ENCODE measurements at regions not wholly inside any gene's neighbourhood (a gene's known extent, or its start where the extent isn't known, plus 50 kb on each side); places are given as distances from the start of the nearest gene placed in this dataset.

DNA sequence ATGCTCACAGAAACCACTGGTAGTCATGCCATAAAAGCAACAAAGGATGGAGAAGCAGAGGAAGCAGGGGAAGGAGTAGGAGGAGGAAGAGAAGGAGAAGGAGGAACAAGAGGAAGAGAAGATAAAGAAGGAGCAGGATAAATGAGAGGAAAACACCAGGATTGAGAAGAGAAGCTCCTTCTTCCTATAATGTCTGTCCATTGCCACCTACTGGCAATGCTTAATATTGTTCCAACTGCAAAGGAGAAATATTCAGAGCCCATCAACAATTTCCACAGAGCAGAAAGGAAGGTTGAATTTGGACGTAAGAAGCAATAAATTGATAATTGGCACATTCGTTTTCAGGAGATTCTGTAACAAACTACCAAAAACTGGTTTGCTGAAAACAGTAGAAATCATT, 898.4 kb downstream of the SLC16A7 start:
- Histone ChIP-seq H3K4me1 (ENCODE audit: control insufficient read depth, insufficient read depth, low read length) (no peaks in the 10 kb centered on the region), H3K27ac (ENCODE audit: extremely low read depth, low read depth, low read length) (no peak overlapping the region), H3K9me3 (ENCODE audit: control insufficient read depth, insufficient read depth, low read depth, low read length) (no peaks in the 10 kb centered on the region), H3K36me3 (ENCODE audit: control insufficient read depth in 2 of 2, insufficient read depth in 1 of 2, low read length in 2 of 2) (no peaks in the 10 kb centered on the region), H3K4me3 (ENCODE audit: low read depth, low read length) (no peak overlapping the region)
- TF ChIP-seq IKZF3 (tag by site-specific recombination; IDR thresholded peaks at IDR 0.05), result no peak
- TF ChIP-seq, protein P1, sequence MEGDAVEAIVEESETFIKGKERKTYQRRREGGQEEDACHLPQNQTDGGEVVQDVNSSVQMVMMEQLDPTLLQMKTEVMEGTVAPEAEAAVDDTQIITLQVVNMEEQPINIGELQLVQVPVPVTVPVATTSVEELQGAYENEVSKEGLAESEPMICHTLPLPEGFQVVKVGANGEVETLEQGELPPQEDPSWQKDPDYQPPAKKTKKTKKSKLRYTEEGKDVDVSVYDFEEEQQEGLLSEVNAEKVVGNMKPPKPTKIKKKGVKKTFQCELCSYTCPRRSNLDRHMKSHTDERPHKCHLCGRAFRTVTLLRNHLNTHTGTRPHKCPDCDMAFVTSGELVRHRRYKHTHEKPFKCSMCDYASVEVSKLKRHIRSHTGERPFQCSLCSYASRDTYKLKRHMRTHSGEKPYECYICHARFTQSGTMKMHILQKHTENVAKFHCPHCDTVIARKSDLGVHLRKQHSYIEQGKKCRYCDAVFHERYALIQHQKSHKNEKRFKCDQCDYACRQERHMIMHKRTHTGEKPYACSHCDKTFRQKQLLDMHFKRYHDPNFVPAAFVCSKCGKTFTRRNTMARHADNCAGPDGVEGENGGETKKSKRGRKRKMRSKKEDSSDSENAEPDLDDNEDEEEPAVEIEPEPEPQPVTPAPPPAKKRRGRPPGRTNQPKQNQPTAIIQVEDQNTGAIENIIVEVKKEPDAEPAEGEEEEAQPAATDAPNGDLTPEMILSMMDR (tag by site-specific recombination; IDR thresholded peaks at IDR 0.05), result peak; percentile 17; the same call in 1 of the 2 replicates
- TF ChIP-seq ZNF654 (tag by site-specific recombination; IDR thresholded peaks at IDR 0.05; ENCODE audit: low read depth), result peak; percentile 40; the same call in 1 of the 2 replicates
- TF ChIP-seq ZNF473 (tag by site-specific recombination; IDR thresholded peaks at IDR 0.05), result no peak
- ChIA-PET CTCF (interaction anchor here (0.7 kb wide), 1 partner anchor 803 kb away, joined by 4 read pairs; no protein-coding TSS in a partner anchor), POLR2A (no interaction called here)

DNA sequence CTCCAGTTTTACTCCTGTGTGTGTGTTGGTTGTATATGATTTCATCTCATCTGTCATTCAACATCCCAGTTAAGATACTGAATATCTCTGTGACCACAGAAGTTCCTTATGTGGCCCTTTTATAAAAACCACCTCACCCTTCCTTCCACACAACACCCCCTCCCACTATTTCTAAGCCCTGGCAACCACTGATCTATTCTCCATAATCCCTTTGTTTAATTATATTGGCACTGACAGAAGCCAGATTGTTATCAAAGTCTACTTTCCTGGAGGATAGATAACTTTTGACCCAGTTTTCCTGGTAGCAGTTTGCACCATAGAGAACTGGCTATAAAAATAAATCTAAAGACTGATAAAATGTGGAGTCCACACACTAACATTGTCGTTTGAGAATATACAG, 902.8 kb downstream of the SLC16A7 start:
- no peak overlapping the region for H3K27ac ChIP-seq (ENCODE audit: extremely low read depth, low read depth, low read length)
- H3K4me1 ChIP-seq (ENCODE audit: control insufficient read depth, insufficient read depth, low read length), result no peaks in the 10 kb centered on the region
- TF ChIP-seq ZNF600 (tag by site-specific recombination; IDR thresholded peaks at IDR 0.05), result no peak
- no peak for TF ChIP-seq ZNF324 (tag by site-specific recombination; IDR thresholded peaks at IDR 0.05)
- no peak for TF ChIP-seq PRDM1 (tag by site-specific recombination; IDR thresholded peaks at IDR 0.05)
- no peak for TF ChIP-seq ZNF248 (tag by site-specific recombination; IDR thresholded peaks at IDR 0.05)
- no peak for TF ChIP-seq ZNF776 (tag by site-specific recombination; IDR thresholded peaks at IDR 0.05; ENCODE audit: borderline replicate concordance)
- no peak for TF ChIP-seq ZNF311 (tag by site-specific recombination; IDR thresholded peaks at IDR 0.05; ENCODE audit: borderline replicate concordance)
- TF ChIP-seq, protein P2, sequence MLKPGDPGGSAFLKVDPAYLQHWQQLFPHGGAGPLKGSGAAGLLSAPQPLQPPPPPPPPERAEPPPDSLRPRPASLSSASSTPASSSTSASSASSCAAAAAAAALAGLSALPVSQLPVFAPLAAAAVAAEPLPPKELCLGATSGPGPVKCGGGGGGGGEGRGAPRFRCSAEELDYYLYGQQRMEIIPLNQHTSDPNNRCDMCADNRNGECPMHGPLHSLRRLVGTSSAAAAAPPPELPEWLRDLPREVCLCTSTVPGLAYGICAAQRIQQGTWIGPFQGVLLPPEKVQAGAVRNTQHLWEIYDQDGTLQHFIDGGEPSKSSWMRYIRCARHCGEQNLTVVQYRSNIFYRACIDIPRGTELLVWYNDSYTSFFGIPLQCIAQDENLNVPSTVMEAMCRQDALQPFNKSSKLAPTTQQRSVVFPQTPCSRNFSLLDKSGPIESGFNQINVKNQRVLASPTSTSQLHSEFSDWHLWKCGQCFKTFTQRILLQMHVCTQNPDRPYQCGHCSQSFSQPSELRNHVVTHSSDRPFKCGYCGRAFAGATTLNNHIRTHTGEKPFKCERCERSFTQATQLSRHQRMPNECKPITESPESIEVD (tag by site-specific recombination; IDR thresholded peaks at IDR 0.05), result no peak
- TF ChIP-seq, protein P3, sequence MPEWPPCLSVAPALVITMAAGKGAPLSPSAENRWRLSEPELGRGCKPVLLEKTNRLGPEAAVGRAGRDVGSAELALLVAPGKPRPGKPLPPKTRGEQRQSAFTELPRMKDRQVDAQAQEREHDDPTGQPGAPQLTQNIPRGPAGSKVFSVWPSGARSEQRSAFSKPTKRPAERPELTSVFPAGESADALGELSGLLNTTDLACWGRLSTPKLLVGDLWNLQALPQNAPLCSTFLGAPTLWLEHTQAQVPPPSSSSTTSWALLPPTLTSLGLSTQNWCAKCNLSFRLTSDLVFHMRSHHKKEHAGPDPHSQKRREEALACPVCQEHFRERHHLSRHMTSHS (tag by site-specific recombination; IDR thresholded peaks at IDR 0.05), result no peak
- TF ChIP-seq, protein P4, sequence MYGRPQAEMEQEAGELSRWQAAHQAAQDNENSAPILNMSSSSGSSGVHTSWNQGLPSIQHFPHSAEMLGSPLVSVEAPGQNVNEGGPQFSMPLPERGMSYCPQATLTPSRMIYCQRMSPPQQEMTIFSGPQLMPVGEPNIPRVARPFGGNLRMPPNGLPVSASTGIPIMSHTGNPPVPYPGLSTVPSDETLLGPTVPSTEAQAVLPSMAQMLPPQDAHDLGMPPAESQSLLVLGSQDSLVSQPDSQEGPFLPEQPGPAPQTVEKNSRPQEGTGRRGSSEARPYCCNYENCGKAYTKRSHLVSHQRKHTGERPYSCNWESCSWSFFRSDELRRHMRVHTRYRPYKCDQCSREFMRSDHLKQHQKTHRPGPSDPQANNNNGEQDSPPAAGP (tag by site-specific recombination; IDR thresholded peaks at IDR 0.05), result no peak
- TF ChIP-seq, protein P5, sequence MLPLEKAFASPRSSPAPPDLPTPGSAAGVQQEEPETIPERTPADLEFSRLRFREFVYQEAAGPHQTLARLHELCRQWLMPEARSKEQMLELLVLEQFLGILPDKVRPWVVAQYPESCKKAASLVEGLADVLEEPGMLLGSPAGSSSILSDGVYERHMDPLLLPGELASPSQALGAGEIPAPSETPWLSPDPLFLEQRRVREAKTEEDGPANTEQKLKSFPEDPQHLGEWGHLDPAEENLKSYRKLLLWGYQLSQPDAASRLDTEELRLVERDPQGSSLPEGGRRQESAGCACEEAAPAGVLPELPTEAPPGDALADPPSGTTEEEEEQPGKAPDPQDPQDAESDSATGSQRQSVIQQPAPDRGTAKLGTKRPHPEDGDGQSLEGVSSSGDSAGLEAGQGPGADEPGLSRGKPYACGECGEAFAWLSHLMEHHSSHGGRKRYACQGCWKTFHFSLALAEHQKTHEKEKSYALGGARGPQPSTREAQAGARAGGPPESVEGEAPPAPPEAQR (tag by site-specific recombination; IDR thresholded peaks at IDR 0.05), result no peak
- no peak for TF ChIP-seq ZNF514 (tag by site-specific recombination; IDR thresholded peaks at IDR 0.05)
- no peak for TF ChIP-seq ZNF184 (tag by site-specific recombination; IDR thresholded peaks at IDR 0.05)
- TF ChIP-seq, protein P6, sequence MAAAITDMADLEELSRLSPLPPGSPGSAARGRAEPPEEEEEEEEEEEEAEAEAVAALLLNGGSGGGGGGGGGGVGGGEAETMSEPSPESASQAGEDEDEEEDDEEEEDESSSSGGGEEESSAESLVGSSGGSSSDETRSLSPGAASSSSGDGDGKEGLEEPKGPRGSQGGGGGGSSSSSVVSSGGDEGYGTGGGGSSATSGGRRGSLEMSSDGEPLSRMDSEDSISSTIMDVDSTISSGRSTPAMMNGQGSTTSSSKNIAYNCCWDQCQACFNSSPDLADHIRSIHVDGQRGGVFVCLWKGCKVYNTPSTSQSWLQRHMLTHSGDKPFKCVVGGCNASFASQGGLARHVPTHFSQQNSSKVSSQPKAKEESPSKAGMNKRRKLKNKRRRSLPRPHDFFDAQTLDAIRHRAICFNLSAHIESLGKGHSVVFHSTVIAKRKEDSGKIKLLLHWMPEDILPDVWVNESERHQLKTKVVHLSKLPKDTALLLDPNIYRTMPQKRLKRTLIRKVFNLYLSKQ (tag by site-specific recombination; IDR thresholded peaks at IDR 0.05; ENCODE audit: borderline replicate concordance), result no peak
- no peak for TF ChIP-seq ZIC2 (tag by site-specific recombination; IDR thresholded peaks at IDR 0.05)
- no peak for TF ChIP-seq ZNF596 (tag by site-specific recombination; IDR thresholded peaks at IDR 0.05)
- no peak for TF ChIP-seq ZBTB48 (tag by site-specific recombination; IDR thresholded peaks at IDR 0.05)
- no peak for TF ChIP-seq SP7 (tag by site-specific recombination; IDR thresholded peaks at IDR 0.05)
- TF ChIP-seq, protein P7, sequence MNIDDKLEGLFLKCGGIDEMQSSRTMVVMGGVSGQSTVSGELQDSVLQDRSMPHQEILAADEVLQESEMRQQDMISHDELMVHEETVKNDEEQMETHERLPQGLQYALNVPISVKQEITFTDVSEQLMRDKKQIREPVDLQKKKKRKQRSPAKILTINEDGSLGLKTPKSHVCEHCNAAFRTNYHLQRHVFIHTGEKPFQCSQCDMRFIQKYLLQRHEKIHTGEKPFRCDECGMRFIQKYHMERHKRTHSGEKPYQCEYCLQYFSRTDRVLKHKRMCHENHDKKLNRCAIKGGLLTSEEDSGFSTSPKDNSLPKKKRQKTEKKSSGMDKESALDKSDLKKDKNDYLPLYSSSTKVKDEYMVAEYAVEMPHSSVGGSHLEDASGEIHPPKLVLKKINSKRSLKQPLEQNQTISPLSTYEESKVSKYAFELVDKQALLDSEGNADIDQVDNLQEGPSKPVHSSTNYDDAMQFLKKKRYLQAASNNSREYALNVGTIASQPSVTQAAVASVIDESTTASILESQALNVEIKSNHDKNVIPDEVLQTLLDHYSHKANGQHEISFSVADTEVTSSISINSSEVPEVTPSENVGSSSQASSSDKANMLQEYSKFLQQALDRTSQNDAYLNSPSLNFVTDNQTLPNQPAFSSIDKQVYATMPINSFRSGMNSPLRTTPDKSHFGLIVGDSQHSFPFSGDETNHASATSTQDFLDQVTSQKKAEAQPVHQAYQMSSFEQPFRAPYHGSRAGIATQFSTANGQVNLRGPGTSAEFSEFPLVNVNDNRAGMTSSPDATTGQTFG (tag by site-specific recombination; IDR thresholded peaks at IDR 0.05; ENCODE audit: borderline replicate concordance), result no peak
- ChIA-PET POLR2A (no interaction called here), CTCF (no interaction called here)
- no peaks in the 10 kb centered on the region for H3K9me3 ChIP-seq (ENCODE audit: control insufficient read depth, insufficient read depth, low read depth, low read length)
- H3K4me3 ChIP-seq (ENCODE audit: low read depth, low read length), result no peak overlapping the region
- H3K36me3 ChIP-seq (ENCODE audit: control insufficient read depth in 2 of 2, insufficient read depth in 1 of 2, low read length in 2 of 2), result no peaks in the 10 kb centered on the region

All from HEK293 (cell line).